Activated CD4-positive, alpha-beta T cell treated with anti-CD3 and anti-CD28 coated beads for 48 hours (primary cell): ENCODE measurements at regions not wholly inside any gene's neighbourhood (a gene's known extent, or its start where the extent isn't known, plus 50 kb on each side); places are given as distances from the start of the nearest gene placed in this dataset.

ENCODE experiments used
- DNase-seq: peaks from one replicate; pipeline ENCODE4 v3.0.0-alpha.2; 2020

DNA sequence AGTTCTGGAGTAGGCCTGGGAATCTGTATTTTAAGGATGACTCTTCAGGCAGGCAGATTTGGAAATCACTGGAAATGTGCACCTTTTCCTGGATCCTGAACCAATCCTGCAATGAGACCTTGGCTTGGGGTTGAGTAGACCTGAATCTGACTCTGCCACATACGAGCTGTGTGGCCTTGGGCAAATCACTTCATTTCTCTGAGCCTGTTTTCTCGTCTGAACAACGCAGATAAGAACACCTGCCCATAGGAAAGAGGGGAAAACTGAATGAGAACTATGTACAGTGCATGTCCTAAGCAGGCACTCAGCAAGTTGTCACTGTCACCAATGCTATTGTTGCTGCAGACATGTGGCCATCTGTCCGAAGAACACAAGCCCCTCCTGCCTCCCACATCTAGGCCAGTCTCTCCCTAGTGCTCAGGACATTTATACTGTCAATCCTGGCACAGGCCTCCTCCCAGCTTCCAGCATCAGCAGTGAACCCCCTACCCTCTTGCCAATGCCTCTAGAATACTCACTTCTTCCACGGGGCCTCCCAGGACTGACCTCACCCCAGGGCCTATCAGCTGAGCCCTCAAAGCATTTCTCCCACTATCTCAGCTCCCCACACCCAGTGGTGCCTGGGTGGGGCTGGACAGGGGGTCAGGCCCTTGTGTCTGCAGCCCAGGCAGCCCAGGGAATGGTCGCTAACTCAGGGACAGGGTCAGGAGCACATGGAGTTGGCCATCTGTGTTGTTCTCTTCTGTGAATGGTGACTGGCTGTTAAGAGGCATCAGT, 88.8 kb upstream of the ZBTB40 start:
- no peak for DNase-seq

DNA sequence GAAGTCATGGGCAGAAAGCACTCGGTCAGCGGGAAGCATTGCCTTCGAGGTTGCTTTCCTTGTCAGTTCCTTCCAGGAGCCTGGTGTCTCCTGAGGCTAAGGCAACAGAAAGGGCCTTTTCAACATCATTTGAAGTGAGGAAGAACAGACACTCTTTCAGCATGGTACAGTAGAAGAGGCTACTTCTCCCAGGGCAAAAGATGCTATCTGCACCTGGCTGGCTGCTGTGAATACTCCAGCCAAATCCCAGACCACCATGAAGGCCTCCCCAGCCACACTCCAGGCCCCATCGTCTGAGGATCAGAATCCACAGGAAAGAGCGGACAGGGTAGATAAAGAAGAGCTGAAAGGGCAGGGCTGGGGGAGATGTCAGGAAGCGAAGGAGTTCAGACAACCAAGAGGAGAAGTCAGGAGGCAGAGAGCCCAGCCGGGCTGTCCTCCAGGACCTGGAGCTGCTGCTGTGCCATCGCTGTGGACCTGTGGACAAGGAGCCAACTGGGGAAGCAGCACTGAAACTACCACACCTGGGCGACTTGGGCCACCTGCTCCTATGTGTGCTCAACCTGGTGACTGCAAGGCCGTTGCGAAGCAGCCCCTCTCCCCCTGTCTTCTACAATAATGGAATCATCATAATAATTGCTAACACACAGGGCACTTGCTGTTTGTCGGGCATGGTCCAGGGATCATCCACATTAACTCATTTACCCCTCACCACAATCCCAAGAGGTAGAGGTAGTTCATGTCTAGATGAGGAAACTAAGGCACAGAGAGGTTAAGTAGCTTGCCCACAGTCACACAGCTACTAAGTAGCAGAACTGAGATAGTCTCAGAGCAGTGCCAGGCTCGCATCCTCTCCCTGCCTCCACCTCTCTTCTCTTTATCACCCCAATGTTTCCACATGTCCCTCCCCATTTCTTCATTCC, 88.0 kb upstream of the ZBTB40 start:
- DNase-seq, result no peak

DNA sequence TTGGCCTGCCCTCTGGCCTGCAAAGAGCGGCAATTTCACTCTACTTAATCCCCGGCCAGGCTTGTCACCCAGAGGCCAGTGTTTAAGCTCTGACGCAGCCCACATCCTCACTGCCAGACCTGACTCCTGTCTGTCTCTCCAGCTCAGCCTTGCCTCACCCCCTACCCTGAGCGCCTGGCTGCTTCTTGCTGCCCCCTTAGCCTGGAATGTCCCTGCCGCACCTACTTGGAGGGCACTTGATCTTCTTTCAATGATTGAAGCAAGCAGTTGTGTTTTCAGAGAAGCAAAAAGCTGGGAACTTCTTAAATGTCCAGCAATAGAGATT, 87.4 kb upstream of the ZBTB40 start:
- DNase-seq, result no peak

DNA sequence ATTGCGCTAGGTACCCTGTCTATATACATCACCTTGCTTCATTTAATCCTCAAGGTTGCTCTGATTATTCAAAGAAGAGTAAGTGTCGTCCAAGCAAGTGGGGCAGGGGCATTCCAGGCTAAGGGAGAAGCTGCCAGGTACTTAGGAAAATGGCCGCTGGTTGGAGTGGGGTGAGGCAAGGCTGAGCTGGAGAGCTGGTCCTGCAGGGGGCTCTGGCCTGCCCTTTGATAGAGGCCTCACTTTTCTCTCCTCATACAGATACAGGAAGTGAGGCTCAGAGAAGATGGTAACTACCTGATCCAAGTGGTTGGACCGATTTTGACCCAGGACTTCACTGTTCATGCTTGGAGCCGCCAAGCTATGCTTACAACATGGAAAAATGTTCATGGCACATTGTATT, 86.9 kb upstream of the ZBTB40 start:
- DNase-seq, result no peak

DNA sequence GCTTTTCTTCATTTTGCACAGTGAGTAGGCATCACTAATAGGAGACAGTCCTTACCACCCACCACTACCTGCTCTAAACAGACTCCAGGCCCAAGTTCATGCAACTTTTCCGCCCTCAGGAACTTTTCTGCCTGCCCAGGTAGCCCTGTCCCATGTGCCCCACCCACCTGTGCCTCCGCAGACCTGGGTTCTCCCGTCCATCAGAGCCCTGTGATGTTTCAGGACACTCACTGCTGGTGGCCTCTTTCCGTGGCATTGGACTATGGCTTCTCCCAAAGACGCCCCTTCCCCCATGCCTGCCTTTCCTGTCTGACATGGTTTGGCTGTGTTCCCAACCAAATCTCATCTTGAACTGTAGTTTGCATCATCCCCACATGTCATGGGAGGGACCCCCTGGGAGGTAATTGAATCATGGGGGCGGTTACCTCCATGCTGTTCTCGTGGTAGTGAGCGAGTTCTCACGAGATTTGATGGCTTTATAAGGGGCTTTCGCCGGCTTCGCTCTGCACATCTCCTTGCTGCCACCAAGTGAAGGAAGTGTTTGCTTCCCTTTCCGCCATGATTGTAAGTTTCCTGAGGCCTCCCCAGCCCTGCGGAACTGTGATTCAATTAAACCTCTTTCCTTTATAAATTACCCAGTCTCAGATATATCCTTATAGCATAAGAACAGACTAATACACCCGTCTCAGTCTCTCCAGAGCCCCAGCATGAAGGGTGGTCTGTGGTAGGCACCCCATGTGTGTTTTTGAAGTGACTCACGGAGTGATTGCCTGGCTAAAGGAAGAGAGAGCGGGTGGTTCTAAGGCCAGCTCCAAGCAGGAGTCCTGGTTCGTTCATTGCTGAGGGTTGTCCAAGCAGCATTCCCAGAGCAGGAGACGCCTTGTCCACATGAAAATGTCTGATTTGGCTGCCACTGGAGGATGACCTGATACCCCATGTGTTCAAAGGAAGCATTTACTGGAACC, 86.0 kb upstream of the ZBTB40 start:
- no peak for DNase-seq

DNA sequence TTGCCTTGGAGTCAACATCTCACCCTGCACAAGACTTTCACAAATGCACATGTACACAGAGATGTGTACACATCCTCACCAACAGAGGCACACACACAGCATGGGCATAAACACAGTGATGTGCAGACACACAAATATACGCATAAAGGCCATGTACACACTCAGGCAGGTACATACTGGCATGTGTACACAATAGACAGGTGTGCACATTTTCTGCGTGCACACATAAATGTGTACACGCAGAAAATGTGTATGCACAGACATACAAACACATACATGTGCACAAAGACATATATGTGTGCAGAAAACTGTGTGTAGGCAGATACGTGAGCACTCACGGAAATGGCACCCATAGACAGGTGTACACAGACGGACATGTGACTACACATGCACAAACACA, 85.3 kb upstream of the ZBTB40 start:
- DNase-seq, result no peak

DNA sequence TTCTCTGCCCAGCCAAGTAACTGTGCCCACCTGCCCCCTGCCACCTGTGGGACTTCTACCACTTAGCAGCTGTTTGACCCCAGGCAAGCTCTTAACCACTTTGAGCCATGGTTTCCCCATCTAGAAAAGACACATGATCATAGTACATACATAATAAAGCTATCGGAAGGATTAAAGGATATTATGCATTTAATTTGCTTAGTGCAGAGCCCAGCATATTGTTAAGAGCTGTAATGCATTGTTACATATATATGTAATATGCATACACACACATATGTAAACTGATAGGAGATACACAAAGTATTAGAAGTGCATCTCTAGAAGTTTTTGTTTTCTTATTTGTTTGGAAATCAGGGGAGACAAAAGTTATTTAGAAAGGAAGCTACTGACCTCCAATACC, 83.5 kb upstream of the ZBTB40 start:
- no peak for DNase-seq

DNA sequence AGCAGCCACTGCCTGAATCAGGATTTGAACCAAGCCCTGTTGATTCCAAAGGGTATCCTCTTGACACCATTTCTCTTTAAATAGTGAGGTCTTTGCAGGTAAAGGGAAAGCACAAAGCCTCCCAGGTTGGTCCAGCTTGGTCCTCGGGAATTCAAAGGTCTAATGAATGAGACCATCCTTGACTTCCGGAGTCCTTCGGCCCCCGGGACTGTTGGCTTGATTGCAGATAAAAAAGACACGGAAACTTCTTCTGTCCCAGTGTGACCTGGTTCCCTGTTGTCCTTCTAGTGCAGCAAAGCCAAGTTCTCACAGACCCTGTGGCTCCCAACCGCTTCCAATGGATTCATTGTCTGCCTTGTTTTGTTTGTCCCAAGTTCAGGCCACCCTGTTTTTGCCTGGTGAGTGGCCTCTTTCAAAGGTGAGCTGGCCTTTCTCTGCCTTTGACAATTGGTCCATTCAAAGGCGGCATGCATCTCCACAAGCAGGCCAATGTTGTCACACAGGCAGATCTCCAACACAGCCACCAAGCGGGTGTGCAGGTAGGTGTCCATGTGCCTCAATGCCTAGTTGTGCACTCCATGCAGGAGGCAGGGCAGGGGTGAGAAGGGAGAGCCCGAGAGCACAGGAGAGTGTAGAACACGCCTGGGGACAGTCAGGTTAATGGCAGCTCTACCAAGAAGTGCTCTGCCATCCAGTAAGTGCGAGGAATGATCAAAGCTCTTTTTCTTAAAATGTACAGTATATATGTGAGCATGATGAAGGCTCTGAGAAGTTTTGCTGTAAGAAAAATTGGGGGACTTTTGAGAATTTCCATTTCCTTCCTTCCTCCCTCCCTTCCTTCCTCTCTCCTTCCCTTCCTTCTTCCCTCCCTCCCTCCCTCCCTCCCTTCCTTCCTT, 82.1 kb upstream of the ZBTB40 start:
- no peak for DNase-seq

DNA sequence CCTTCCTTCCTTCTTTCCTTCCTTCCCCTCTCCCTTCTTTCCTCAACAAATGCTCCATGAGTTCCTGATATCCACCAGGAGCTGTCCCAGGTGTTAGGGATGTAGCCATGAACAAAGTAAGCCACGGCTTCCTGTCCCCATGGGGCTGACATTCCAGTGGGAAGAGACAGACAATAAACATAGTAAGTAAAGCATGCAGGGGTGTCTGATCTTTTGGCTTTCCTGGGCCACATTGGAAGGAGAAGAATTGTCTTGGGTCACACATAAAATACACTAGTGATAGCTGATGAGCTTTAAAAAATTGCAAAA, 81.5 kb upstream of the ZBTB40 start:
- DNase-seq, result no peak

DNA sequence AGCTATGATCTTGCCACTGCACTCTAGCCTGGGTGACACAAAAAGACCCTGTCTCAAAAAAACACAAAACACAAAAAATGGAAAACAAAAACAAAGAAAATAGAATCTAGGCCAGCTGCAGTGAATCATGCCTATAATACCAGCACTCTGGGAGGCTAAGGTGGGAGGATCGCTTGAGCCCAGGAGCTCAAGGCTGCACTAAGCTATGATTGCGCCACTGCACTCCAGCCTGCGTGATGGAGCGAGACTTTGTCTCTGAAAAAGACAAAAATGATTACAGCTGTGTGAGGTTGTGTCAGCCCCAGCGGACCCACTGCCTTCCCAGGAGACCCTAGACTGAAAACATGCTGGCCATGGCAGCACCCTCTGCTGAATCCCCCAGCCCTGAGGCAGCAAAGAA, 80.2 kb upstream of the ZBTB40 start:
- DNase-seq, result no peak

DNA sequence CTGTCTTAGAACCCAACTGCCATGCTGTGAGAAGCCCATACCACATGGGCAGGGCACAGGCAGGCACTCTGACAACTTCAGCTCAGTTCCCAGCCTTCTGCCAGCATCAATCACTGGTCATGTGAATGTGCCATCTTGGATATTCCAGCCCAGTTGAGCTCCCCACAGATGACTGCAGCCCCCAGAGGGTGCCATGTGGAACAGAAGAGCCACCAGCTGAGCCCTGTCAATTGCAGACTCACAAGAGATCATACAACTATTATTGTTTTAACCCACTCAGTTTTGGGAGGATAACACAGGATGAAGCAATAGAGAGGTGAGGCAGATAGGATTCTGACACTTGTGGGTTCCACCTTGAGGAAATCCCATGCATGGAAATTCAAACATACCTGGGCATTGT, 78.4 kb upstream of the ZBTB40 start:
- no peak for DNase-seq

DNA sequence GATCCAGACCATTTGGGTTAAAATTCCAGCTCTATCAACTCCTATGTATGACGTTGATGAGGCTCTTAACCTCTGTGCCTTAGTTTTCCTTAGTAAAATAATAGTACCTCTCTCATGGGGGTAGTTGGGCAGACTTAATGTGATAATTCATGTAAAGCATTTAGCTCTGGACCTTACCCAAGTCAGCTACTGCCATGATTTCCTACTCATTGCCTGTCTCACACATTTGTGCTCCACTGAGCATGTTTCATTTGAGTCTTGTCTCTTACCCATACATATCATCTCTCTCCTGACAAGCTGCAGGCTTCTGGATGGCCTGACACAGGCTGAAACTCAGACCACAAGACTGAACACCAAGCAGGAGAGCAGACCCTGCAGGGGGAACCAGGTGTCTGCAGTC, 77.7 kb upstream of the ZBTB40 start:
- no peak for DNase-seq

DNA sequence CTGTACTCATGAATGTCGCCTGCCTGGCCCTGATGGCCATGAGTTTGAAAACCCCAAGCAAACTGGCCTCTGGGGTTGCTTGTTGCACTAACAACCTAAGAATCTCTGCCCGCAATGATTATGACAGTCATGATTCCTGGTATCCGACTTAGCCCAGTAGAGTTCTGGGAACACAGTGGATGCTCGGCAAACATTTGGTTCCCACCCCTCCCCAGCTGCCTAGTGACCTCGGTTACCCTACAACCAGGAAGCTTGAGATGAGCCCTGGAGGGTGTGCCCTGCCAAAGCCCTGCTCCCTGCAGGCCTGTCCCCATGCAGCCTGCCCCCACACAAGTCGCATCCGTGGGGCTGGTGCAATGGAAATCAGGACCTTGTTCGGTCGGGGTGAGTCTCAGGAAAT, 76.0 kb upstream of the ZBTB40 start:
- DNase-seq, result no peak

DNA sequence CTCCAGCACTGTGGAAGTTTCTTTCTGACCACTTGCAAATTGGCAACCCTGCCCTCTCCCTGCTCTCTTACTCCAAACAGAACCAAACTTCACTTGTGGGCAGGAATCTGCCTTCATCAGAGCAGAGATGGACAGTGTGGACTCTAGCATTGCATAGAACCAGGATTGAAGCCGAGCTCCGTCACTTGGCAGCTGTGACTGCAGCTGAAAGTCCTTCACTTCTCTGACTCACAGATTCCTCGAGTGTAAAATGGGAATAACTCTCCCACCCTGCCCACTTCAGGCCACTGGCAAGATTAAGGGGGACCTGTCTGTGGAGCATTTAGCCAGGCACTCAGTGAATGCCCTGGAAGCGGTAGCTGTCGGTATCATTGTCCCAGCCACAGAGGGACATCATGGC, 75.7 kb upstream of the ZBTB40 start:
- DNase-seq, result no peak

DNA sequence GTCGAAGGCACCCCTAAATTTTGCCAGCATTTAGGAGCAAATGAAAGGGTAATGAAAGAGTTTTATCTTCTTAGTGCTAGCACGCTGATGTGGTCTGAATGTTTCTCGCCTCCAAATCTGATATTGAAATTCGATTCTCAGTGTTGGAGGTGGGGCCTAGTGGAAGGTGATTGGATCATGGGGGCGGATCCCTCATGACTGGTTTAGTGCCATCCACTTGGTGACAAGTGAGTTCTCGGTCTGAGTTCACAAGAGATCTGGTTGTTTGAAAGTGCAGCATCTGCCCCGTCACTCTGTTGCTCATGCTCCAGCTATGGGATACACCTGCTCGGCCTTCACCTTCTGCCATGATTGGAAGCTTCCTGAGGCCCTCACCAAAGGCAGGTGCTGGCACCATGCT, 75.1 kb upstream of the ZBTB40 start:
- DNase-seq, result no peak

DNA sequence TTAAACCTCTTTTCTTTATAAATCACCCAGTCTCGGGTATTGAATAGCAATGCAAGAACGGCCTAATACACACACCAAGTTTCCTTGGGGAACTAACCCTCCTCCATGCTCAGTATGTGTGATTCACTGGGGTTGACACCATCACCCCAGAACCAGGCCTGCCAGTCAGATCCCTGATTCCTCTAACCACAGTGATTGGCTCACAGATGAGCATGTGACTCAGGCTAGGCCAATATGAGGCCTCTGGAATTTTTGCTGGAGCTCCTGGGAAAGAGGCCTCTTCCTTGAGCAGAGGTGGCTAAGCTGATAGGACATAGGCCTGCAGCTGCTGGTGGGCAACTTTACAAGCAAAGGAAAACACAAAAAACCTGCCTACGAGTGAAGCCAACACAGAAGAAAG, 74.7 kb upstream of the ZBTB40 start:
- DNase-seq, result no peak

DNA sequence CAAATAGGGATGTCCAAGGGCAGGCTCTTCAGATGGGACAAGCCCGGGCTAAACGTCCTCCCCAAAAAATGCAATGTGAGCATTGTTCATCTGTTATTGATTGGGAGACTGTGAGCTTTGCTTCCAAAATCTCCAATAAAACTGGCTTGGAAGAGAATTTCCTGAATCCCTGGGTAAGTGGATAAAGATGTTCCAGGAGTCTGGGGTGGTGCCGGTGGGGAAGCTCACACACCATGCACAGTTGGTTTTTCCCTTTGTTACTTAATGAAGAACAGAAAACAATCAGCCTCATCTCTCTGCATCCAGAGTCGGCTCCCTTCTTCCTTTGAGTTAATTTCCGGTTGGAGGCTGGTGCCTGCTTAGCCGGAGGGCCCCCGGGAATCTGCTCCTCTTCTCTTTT, 72.1 kb upstream of the ZBTB40 start:
- no peak for DNase-seq

DNA sequence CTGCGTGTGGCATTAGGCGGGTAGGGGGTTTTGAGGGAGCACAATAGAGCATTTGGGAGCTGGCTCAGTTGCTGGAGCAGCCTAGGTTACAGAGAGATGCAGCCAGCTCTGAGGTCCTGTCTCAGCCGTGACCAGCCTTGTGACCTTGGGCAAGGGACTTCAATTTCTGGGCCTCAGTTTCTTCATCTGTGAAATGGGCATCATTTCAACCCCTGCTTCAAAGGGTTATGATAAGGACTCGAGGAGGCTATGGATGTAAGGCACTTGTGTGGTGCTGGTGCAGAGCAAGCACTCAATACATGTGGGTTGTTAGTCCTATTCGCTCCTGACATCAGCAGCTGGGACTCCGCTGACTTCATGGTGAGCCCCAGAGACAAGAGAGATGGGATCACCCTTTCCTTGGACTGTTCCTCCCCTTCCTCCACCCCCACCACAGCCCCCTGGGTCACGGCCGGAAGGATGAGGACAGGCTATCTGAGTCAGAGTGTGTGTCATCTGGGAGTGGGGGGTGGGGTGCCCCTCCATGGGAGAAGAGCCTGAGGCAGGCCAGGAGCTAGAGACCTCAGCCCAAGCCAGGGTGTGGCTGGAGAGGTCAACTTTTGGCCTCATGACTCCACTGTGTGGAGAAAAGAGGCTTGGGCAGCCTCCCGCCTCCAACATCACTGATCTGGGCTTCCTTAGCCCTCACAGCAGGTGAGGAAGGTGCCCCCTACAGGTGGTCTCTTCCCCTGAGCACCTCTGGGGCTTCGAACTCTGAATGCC, 71.4 kb upstream of the ZBTB40 start:
- no peak for DNase-seq

DNA sequence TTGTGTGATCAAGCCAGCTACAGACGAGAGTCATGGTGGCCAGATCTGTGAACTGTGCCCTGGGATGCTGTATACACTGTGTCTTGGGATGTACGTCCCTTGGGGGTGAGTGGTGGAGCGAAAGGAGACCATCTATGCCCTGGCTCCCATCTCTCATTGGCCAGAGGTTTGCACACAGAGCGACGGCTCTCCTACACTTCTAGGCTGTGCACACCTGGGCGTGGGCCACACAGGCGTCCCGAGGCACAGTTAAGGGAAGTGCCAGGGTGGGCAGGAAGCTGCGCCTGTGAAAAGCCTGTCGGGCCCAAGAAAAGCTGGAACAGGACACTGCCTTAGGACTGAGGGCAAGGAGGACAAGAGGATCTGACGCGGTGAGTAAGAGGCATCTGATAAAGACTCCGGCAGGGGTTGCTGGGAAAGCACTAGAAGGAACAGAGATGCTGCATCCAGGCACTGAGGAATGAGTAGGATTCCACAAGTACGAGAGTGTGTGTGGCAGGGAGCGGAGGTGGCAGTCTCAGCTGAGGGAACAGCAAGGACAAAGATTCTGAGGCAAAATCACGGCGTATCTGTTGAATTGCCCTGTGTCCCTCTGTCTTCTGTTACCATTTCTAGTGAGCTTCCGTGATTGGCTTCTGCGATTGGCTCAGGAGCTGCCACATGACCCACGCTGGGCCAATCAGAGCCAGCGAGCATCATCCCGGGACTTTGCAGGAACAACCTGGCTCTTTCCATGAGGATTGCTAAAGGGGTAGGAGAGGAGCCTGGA, 67.9 kb upstream of the ZBTB40 start:
- no peak for DNase-seq

DNA sequence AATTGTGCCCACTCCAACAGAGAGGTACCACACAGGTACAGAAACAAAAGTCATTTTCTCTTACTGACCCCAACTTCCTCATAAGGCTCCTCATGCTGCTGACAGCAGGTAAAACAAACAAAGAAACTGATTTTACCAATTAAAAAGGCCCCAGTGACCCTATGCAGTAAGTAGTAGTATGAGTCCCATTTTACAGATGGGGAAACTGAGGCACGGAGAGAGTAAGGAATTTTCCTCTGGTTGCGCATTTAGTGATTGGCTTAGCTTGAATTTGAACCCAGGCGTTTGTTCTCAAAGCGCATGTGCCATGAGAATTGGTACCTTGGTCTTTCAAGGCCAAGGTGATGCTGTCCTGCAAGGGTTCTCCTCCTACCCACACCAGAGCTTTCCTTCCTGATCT, 66.1 kb upstream of the ZBTB40 start:
- DNase-seq, result no peak

DNA sequence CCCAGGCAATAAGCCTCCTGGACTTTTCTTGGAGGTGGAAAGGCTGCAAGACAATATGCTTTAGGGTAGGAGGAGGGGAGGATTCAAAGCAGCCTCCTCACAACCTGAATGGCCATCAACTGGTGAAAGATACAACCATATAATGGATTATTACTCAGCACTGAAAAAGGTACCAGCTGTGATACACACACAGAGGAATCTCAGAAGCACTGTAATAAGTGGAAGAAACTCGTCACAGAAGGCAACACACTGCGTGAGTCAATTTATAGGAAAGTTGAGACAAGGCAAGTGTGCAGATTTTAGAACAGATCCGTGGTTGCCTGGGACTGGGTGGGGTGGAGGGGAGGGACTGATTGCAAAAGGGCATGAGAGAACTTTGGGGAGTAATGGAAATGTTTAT, 64.9 kb upstream of the ZBTB40 start:
- DNase-seq, result no peak
